ENCODE measurements at regions not wholly inside any gene's neighbourhood (a gene's known extent, or its start where the extent isn't known, plus 50 kb on each side); places are given as distances from the start of the nearest gene placed in this dataset.

- DNase-seq (ENCODE audit: low spot score): no peak
- WGBS: 79% methylated on average over 1 of the region's 1 CpG
- Histone ChIP-seq H3K4me1 (ENCODE audit: control insufficient read depth in 4 of 4, insufficient read depth in 4 of 4, low read length in 3 of 4) (no peaks in the 10 kb centered on the region), H3K4me3 (ENCODE audit: low read depth in 1 of 3, low read length in 3 of 3) (no peak overlapping the region), H3K9ac (ENCODE audit: low read depth in 1 of 2, low read length in 2 of 2) (no peak overlapping the region), H3K36me3 (ENCODE audit: control insufficient read depth in 4 of 4, insufficient read depth in 3 of 4, low read depth in 1 of 4, low read length in 3 of 4) (no peaks in the 10 kb centered on the region), H3K27me3 (ENCODE audit: control insufficient read depth in 4 of 4, insufficient read depth in 4 of 4, low read length in 3 of 4) (no peaks in the 10 kb centered on the region), H3K9me3 (ENCODE audit: control insufficient read depth in 4 of 4, low read length in 3 of 4) (no peaks in the 10 kb centered on the region), H3K27ac (ENCODE audit: low read depth in 1 of 2, low read length in 2 of 2) (no peak overlapping the region)
- no peak for TF ChIP-seq FOXA1 (IDR thresholded peaks at IDR 0.05)
- TF ChIP-seq JUND (IDR thresholded peaks at IDR 0.05): no peak
- TF ChIP-seq HNF4A (conservative IDR thresholded peaks at IDR 0.05): no peak
- no peak for TF ChIP-seq YY1 (IDR thresholded peaks at IDR 0.05)
- no peak for TF ChIP-seq RAD21 (IDR thresholded peaks at IDR 0.05)
- TF ChIP-seq TAF1 (conservative IDR thresholded peaks at IDR 0.05): no peak
- no peak for TF ChIP-seq GABPA (IDR thresholded peaks at IDR 0.05 in 1 of 2, conservative IDR thresholded peaks at IDR 0.05 in 1 of 2)
- TF ChIP-seq, protein P1, sequence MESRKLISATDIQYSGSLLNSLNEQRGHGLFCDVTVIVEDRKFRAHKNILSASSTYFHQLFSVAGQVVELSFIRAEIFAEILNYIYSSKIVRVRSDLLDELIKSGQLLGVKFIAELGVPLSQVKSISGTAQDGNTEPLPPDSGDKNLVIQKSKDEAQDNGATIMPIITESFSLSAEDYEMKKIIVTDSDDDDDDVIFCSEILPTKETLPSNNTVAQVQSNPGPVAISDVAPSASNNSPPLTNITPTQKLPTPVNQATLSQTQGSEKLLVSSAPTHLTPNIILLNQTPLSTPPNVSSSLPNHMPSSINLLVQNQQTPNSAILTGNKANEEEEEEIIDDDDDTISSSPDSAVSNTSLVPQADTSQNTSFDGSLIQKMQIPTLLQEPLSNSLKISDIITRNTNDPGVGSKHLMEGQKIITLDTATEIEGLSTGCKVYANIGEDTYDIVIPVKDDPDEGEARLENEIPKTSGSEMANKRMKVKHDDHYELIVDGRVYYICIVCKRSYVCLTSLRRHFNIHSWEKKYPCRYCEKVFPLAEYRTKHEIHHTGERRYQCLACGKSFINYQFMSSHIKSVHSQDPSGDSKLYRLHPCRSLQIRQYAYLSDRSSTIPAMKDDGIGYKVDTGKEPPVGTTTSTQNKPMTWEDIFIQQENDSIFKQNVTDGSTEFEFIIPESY (IDR thresholded peaks at IDR 0.05): no peak
- no peak for TF ChIP-seq NR2F2 (IDR thresholded peaks at IDR 0.05)
- TF ChIP-seq, protein P2, sequence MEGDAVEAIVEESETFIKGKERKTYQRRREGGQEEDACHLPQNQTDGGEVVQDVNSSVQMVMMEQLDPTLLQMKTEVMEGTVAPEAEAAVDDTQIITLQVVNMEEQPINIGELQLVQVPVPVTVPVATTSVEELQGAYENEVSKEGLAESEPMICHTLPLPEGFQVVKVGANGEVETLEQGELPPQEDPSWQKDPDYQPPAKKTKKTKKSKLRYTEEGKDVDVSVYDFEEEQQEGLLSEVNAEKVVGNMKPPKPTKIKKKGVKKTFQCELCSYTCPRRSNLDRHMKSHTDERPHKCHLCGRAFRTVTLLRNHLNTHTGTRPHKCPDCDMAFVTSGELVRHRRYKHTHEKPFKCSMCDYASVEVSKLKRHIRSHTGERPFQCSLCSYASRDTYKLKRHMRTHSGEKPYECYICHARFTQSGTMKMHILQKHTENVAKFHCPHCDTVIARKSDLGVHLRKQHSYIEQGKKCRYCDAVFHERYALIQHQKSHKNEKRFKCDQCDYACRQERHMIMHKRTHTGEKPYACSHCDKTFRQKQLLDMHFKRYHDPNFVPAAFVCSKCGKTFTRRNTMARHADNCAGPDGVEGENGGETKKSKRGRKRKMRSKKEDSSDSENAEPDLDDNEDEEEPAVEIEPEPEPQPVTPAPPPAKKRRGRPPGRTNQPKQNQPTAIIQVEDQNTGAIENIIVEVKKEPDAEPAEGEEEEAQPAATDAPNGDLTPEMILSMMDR (IDR thresholded peaks at IDR 0.05; ENCODE audit: low read depth, low read length, missing input control): no peak
- no peak for TF ChIP-seq SP1 (IDR thresholded peaks at IDR 0.05)
- TF ChIP-seq, protein P3, sequence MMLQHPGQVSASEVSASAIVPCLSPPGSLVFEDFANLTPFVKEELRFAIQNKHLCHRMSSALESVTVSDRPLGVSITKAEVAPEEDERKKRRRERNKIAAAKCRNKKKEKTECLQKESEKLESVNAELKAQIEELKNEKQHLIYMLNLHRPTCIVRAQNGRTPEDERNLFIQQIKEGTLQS (IDR thresholded peaks at IDR 0.05): no peak
- TF ChIP-seq FOXA2 (IDR thresholded peaks at IDR 0.05): no peak
- no peak for TF ChIP-seq HNF4G (IDR thresholded peaks at IDR 0.05)
- no peak for TF ChIP-seq EGR1 (IDR thresholded peaks at IDR 0.05; ENCODE audit: low read depth in 2 of 2)
- no peak for TF ChIP-seq RXRA (IDR thresholded peaks at IDR 0.05)
- no peak for TF ChIP-seq MAX (IDR thresholded peaks at IDR 0.05)
- TF ChIP-seq REST (IDR thresholded peaks at IDR 0.05): no peak
These were observed 173.1 kb downstream of the PLK2 start for GRCh38 chr5:58286741-58287140.

Measured in liver (tissue), 8 donors.